Peyer's patch (tissue), 4 donors: ENCODE measurements at regions not wholly inside any gene's neighbourhood (a gene's known extent, or its start where the extent isn't known, plus 50 kb on each side); places are given as distances from the start of the nearest gene placed in this dataset.

ENCODE experiments used
- POLR2A ChIP-seq, 2 donors: fragments of 450-650 bp; IDR thresholded peaks; one replicate each; pipeline ENCODE4 v1.5.1; 2017; ENCODE audit warnings: antibody characterized with exemption in 2 of 2, mild to moderate bottlenecking in 2 of 2, moderate library complexity in 2 of 2
- TF ChIP-seq, protein P1 (sequence below), 6 experiments: fragments of 450-650 bp in 4 of 6; fragments of 200-600 bp in 2 of 6; sonication (generic) in 1 of 6; IDR thresholded peaks; one replicate each; pipeline ENCODE4 v1.5.1; 2017 to 2019; ENCODE audit warnings: antibody characterized with exemption in 6 of 6, mild to moderate bottlenecking in 3 of 6, moderate library complexity in 1 of 6

DNA sequence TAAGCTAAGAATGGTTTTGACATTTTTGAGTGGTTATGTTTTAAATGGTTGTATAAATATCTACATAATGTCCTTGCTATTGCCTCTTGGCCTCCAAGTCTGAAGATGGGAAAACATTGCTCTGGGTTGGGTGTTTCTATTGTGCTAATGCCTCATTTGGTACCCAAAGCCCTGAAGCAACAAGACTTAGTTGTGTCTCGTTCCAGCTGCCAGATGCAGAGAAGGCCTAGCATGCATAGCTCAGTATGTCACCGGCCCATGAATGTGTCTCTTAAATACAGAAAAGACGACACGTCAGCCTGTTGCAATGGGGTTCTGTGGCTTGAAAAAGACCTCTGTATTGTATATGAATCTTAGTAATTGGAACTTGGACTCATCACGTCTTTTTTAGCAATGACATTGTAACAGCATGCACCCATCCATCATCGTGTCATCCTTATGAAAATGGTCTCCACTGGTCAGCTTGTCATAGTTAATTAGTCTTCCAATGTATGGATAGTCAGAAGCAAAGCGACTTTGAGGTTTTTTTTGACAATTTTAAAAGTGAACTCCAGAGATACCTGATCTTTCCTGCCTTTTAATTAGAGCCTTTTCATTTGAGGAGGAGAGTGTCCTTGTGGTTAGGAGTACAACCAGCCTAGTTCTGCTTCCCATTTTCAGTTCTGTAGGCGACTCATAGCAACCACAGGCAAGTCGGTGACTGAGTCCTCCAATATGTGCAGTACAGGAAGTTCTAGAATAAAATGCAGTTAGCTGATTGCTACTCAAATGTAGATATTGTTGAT is 126.4 kb upstream of the GATB start:
- TF ChIP-seq, protein P1, sequence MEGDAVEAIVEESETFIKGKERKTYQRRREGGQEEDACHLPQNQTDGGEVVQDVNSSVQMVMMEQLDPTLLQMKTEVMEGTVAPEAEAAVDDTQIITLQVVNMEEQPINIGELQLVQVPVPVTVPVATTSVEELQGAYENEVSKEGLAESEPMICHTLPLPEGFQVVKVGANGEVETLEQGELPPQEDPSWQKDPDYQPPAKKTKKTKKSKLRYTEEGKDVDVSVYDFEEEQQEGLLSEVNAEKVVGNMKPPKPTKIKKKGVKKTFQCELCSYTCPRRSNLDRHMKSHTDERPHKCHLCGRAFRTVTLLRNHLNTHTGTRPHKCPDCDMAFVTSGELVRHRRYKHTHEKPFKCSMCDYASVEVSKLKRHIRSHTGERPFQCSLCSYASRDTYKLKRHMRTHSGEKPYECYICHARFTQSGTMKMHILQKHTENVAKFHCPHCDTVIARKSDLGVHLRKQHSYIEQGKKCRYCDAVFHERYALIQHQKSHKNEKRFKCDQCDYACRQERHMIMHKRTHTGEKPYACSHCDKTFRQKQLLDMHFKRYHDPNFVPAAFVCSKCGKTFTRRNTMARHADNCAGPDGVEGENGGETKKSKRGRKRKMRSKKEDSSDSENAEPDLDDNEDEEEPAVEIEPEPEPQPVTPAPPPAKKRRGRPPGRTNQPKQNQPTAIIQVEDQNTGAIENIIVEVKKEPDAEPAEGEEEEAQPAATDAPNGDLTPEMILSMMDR (IDR thresholded peaks at IDR 0.05): no peak
- no peak for TF ChIP-seq POLR2A (IDR thresholded peaks at IDR 0.05)
